HG03520 (cell line): ENCODE measurements at regions not wholly inside any gene's neighbourhood (a gene's known extent, or its start where the extent isn't known, plus 50 kb on each side); places are given as distances from the start of the nearest gene placed in this dataset.
A peak's percentile ranks its signal among the peaks of the same experiment; 100 is the strongest.
"Not testable (repeated sequence)": the region's sequence is repeated elsewhere in the genome, so short reads cannot be mapped to it uniquely, and the experiment has no call there.

ENCODE experiments used
- ATAC-seq: cut with Tn5 transposase; IDR thresholded peaks from one replicate; pipeline ENCODE4 v1.9.1; 2021; ENCODE audit warnings: mild to moderate bottlenecking, moderate library complexity; ENCODE audit not compliant: unreplicated experiment

DNA sequence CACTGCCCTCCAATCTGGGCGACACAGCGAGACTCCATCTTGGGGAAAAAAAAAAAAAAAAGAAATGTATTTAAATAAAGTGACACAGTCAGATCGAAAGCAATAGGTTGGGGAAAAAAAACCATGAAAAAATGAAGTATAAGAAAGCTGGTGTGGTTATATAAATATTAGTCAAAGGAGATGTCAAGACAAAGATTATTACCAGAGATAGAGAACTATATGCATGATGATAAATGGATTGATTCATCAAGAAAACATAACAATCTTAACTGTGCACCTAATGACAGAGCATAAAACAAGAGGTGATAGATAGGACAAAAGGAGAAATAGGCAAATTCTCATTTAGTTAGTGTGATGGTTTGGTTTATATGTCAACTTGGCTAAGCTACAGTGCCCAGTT lies 146.9 kb upstream of the AHI1 start:
- no peak for ATAC-seq

DNA sequence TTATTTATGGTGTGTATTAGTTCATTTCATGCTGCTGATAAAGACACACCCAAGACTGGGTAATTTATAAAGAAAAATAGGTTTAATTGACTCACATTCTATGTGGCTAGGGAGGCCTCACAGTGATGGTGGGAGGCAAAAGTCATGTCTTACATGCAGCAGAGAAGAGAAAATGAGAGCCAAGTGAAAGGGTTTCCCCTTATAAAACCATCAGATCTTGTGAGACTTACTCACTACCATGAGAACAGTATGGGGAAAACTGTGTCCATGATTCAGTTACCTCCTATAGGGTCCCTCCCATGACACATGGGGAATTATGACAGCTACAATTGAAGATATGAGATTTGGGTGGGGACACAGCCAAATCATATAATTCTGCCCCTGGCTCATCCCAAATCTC lies 150.0 kb upstream of the AHI1 start:
- no peak for ATAC-seq

GRCh38 chr6:135651964-135652755 lies 154.6 kb upstream of the AHI1 start:
- peak; percentile 97 for ATAC-seq

DNA sequence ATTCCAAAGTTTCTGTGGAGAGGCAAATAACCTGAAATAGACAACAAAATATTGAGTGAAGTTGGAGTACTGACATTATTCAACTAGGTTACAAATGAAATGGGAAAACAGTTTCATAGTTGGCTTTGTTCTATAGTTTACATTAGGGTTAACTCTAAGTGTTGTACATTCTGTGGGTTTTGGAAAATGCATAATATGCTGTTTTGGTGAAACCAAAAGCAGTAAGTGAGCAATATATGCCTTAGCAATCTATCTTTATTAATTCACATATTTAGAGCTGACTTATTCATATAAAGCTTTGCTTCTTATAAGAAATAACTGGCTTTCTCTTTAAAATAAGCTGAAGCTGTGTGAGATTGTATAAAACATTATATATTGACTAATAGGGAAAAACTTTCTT lies 157.5 kb upstream of the AHI1 start:
- ATAC-seq = no peak

DNA sequence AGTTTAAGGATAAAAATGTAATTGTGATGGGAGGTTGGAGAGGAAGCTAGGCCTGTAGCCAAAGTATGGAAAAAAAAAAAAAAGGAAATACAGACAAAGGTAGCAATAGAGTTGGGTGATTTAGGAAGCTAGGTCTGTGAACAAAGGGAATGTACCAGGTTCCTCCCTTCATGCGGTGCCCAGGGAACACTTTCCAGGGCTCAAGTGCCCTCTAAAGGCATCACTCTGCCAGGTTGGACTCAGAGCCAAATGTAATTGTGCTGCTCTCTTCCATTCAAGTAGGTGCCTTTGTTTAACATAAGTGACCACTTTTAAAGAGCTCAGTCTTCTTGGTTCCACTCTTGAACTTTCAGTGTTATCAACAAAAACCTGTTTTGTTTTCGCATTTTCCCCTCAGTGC lies 159.7 kb upstream of the AHI1 start:
- no peak for ATAC-seq

- no peak for ATAC-seq
These were observed 160.9 kb upstream of the AHI1 start for GRCh38 chr6:135658481-135658880.

DNA sequence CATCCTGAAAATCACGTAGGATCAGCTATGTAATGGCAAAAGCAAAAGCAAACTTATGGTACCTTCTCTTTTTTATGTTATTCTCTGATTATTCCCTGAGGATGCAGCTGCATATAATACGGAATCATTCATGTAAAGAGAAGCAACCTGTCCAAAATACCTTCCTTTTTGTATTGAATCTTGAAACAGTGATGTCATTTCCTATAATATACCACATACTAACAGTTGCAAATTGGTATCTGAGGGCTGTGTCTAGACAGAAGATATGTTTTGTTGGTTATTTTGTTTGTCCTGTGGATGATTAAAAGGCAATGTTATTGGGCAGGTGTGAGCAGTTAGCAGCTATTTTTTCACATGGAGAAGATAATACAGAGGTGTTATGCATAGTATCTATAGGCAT lies 161.4 kb upstream of the AHI1 start:
- no peak for ATAC-seq

DNA sequence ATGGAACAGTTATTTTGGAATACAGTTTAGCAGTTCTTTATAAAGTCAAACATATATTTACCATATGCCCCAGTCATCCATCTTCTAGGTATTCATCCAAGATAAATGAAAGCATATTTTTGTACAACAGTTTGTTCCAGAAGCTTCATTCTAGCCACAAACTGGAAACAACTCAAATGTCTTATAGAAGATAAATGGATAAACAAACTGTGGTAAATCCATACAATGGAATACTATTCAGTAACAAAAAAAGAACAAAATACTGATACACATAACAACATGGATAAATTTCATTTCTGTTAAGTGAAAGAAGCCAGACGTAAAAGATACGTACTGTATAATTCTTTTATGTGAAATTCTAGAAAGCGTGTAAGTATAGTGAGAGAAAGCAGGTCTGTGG lies 167.0 kb upstream of the AHI1 start:
- ATAC-seq = no peak

- ATAC-seq = no peak
These were observed 168.4 kb upstream of the AHI1 start for GRCh38 chr6:135665935-135666334.

- ATAC-seq = no peak
These were observed 170.3 kb upstream of the AHI1 start for GRCh38 chr6:135667691-135668455.

GRCh38 chr6:135672256-135672655 lies 174.7 kb upstream of the AHI1 start:
- ATAC-seq = no peak

DNA sequence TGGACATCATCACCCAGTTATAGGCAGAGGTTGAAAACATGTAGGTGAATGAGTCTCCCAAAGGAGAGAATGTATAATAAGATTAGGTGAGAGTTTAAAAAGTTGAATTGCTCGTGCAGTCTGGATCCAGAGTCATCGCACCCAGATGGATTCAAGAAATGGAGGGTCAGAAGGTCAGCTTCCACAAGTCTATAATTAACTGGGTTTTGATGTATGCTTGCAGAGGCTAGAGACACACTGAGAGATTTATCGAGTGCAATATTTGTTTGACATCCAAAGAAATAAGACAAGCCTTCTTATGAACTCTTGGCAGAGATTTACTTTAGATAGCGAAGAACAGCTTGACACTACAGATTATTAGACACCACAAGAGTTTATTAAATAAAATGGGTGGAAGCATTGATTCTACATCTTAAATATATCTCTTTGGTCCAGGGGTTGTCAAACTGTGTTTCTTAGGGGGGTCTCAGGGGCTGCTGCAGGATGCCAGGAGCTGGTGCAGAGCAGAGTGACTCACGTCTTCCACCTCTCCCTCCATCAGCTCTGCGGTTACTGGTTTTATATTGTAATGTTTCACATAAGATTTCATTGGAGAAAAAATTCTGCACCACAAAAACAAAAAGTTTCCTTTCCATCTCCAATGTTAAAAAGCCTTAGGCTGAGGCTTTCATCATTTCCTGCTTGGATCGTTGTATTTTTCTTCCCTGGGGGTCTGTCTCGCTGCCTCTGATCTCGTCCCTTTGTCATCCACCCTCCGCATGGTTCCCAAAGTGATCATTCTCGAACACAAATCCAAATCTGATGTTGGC lies 176.2 kb upstream of the AHI1 start:
- no peak for ATAC-seq

- ATAC-seq = no peak
These were observed 176.5 kb upstream of the PDE7B start for GRCh38 chr6:135675026-135675425.

DNA sequence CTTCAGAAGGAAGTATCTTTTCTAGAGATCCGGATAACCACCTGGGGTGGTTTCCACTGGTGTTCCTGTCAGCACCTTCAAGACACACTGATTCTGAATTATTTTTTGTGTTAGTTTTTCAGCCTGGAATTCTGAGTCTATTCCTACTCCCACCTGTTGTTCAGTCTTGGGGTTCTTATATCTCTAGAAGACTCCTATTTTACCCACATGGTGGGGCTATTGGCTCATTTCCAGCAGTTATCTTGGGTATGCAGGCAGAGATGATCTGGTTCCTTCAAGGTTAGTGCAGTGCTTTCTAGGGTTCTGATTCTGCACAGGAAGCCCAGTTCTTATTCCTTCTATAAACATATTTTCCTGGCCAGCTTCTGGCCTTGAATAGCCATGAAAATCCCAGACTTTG lies 175.6 kb upstream of the PDE7B start:
- ATAC-seq = no peak

DNA sequence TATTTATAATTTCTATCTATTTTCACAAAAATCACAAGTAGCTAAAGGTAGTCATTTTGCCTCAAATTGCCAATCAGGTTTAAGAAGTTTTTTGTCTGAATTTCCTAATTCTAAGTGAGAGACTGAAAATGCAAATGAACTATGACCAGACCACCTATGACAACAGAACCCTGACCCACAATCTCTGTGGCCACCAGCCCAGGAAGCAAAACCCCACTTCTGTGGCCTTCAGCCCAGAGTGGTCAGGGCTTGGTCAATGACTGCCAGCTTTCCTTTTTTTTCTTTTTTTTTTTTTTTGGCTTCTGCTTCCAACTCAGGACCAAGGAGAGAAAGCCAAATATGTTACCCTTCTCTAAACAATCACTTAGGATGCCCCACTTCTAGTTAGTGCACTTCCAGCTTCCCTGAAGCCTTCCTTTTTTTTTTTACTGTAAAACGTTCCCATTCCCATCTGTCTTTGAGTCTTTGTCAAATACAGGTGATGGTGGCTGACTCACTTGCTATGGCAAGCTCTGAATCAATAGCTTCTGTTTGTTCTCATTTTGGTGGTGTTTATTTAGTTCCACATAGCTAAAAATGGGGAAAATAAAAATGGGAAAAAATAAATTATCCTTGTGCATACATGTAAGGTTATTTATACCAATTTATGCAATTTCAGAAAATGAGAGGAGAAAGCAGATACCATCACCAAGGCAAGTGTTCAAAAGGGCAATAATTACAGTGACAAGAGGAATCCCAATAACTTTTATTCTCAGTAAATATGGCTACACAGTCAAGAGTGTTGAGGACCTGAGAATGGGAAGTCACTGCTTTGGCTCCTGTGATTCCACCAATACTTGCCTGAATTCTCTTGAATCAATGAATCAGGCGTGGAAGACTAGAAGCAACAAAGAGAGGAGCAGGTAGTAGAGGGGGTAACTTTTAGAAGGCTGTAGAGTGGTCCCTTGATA lies 170.3 kb upstream of the PDE7B start:
- no peak for ATAC-seq

- no peak for ATAC-seq
These were observed 164.7 kb upstream of the PDE7B start for GRCh38 chr6:135686784-135687301.

- ATAC-seq = not testable (repeated sequence)
These were observed 163.0 kb upstream of the PDE7B start for GRCh38 chr6:135688476-135688875.

DNA sequence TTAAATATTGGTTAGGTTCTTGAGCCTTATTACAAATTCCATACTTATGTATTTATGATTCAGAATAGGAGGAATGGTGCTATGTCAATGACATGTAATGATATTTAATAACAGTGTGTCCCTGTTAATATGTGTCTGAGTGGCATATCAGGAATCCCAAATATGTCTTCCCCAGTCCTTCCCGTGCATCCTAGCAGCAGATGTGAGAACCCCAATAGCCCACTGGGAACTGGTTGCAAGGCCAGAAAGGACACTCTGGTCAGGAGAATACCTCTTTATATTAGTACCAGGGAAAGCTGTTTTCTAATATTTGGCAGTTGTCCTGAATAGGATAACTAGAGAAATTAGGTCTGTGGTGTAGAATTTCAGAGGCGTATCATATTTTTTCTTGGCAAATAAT lies 159.1 kb upstream of the PDE7B start:
- ATAC-seq = no peak

DNA sequence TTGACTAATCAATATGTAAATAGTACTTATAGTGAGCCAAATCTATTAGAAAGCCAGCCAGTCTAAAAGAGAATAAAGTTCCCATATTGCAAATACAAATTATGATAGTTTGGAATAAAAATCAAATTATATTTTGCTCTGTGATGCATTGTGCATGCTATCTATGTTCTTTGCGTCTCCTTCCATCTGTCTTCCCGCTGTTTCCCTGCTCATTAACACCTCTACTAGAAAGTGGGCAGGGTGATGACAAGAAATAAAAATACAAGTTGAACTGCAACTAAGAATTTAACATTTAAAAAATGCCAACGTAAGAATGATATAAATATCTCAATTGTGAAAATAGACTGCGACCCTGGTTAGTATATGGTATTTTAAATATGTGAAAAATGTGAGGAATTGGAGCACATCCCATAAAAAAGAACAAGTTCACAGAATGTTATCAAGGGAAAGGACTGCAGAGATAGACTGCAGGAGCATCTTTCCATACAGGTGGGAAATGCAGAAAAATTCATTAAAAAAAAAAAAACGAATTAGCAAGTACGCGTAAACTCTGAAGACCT lies 157.6 kb upstream of the PDE7B start:
- ATAC-seq = no peak

DNA sequence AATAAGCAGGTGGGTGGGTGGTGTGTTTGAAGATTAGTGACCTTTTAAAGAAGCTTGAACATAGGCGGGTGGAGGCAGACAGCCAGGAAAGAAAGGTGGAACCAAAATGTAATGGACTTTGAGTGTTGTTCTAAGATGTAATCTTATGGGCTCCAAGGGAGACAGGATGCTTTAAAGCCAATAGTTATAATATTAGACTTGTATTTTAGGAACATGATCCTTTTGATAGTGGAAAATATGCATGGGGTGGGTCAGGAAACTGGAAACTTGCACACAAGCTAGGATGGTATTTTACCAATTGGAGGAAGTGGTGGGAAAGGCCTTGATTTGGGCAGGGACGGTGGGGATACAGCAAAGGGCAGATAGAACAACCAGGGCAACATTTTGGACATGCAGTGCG lies 151.8 kb upstream of the PDE7B start:
- no peak for ATAC-seq
